ENCODE measurements at regions not wholly inside any gene's neighbourhood (a gene's known extent, or its start where the extent isn't known, plus 50 kb on each side); places are given as distances from the start of the nearest gene placed in this dataset.

DNA sequence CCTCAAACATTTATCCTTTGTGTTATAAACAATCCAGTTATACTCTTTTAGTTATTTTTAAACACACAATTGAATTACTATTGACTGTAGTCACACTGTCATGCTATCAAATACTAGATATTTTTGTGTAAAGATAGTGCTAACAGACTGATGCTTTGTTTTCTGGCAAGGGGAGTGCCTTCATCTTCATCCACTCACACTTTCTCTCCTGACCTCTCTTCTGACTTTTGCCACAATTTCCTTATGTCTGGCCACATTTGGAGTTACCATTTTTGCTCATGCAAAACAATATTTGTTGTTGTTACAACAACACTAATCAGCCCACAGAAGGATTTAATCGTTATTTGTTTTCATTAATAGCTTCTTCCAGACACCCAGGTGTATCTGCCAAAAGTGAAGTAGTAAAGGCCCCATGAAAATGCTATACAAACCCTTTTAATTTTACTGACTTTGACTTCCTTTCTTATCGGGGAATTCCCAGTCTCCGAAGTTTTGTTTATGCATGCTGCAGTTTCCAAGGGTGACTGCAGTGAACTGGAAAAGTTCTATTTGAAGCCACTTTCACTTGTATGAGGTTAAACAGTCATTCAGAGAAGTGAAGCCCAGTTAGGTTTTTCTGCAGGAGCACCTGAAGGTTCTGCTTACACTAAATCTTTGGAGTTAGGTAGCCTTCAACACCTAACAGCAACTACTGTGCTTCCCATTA, 66.1 kb upstream of the FRY start:
- no peak for DNase-seq

DNA sequence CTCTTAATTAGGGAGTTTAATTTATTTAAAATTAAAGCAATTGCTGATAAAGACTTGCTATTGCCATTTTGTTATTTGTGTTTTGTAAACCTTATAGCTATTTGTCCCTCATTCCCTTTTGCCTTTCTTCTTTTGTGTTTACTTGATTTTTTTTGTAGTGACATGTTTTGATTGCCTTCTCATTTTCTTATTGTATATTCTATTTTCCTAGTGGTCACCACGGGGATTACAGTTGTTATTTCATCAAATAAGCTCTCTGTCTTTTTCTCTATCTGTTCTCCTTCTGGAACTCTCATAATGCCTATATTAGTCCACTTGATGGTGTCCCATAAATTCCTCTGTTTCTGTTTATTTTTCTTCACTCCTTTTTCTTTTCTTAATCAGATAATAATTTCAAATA, 64.4 kb upstream of the FRY start:
- DNase-seq, result no peak

DNA sequence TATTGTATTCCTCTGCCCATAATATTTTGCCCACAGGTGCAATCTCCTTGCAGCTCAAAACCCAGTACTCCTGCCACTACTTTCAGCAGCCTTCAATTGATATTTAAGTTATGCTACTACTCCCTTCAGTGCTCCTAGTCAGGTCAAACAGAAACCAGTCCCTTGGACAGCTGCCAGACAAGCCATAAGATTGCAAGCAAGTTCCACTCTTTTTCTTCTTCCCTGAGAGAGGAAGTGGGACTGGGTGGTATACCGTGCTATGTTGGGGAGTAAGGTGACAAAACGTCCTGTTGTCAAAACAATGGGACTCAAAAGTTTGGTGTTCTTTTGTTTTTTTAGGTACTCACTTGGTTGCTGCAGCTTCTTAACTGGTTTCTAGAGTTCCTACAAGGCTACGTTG, 63.1 kb upstream of the FRY start:
- DNase-seq, result no peak

DNA sequence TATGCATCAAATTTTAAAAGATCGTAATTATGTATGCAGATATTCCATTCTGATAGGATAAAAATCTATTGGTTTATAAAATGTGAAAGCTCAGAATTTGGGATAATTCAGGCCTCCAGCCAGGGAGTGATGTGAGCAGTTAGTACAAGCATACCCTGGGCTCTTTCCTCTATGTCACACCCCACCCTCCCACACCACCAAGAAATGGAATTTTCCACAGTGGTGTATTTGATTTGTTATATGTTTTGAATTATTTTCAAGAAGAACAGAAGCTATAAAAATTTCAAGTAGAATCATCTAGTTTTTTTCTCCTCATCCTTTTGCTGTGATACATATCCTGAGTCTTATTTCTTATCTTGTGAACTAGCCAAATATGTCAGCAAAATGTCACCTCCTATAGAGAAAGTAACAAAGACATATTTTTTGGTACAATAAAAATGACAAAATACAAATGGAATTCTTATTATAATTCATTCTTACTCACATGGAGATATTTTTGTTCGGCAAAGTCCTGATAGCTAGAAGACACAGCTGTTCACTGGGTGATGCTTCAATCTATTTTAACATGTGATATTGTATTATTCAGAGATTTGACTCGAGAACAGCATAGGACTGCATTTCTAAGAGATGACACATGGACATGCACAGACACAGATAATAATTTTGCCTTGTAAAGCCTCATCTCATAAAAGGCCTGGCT, 61.2 kb upstream of the FRY start:
- no peak for DNase-seq

DNA sequence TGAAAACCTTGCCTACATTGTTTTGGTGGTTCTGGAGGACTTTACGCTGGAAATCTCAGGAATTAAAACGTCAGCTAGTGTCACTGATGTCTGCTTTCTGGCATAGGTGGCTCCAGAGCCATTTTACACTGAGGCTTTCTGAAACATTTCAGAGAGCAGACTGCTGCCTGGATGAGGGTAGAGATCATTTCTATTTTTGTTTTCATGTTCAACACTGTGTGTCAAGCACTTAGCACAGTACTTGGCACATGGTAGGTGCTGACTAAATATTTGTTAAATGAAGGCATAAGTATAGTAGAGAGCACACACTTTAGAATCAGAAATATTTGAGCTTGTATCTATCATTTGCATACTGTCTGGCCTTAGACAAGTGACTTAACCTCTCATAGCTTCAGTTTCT, 59.1 kb upstream of the FRY start:
- no peak for DNase-seq

DNA sequence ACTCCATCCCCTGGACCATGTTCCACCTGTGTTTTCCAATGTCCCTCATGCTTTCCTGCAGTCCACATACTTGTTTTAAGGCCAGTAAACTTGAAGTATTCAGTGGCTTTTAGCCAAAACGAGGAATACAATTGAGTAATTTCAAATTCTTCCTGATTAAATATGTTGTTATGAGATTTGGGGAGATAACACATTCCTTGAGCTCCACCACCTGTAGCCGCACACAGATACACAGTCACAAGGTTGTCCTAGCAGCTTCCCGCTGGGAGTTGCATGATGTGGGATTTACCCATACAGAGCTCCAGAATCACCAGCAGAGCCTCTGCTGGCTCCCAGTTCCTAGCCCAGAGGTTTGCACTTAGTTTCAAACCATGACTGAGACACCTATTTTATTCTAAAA, 53.6 kb upstream of the FRY start:
- DNase-seq, result no peak

DNA sequence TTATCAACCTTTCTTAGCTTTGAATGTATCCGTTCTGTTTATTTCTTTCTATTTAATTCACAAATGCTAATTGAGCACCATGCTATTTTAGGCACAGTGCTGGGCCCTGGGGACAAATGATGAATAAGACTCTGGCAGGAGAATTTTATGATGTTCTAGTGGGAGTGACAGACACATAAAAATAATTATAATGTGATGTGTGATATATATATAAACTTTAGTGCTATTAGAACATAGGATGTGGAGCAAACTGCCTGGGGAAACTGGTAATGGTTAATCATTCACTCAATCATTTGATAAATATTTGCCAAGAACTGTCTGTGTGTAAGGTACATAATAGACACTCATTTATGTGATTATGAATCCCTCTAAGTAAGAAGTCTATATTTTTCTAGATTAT, 50.7 kb upstream of the FRY start:
- no peak for DNase-seq
